NCI-H1417 (cell line): ENCODE measurements at regions not wholly inside any gene's neighbourhood (a gene's known extent, or its start where the extent isn't known, plus 50 kb on each side); places are given as distances from the start of the nearest gene placed in this dataset.
"Not testable (repeated sequence)": the region's sequence is repeated elsewhere in the genome, so short reads cannot be mapped to it uniquely, and the experiment has no call there.

ENCODE experiments used
- DNase-seq, 3 experiments: peaks; one replicate each; lab custom pipeline; 2025; lab: John Stamatoyannopoulos, UW

- DNase-seq = not testable (repeated sequence)
These were observed 139.8 kb upstream of the ERV3-1 start for GRCh38 chr7:65146118-65146914.

DNA sequence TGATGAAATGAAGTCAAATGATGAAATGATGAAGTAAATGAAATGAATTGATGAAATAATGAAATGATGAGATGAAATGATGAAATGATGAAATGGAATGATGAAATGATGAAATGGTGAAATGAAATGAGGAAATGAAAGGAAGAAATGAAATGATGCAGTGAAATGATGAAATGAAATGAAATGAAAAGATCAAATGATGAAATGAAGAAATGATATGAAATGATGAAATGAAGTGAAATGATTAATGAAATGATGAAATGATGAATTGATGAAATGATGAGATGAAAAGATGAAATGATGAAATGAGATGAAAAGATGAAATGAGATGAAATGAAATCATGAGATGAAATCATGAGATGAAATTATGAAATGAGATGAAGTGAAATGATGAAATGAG is 139.2 kb upstream of the ERV3-1 start:
- not testable (repeated sequence) for DNase-seq

GRCh38 chr7:65145008-65145407 is 138.5 kb upstream of the ERV3-1 start:
- not testable (repeated sequence) for DNase-seq

DNA sequence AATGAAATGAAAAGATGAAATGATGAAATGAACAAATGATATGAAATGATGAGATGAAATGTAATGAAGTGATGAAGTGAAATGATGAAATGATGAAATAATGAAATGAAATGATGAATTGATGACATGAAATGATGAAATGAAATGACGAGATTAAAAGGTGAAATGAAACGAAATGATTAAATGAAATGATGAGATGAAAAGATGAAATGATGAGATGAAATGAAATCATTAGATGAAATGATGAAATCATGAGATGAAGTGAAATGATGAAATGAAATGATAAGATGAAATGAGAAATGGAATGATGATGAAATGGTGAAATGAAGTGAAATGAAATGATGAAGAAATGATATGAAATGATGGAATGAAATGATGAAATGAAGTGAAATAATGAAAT is 138.1 kb upstream of the ERV3-1 start:
- not testable (repeated sequence) for DNase-seq

- DNase-seq = not testable (repeated sequence)
These were observed 137.6 kb upstream of the ERV3-1 start for GRCh38 chr7:65144119-65144518.

GRCh38 chr7:65141894-65142293 is 135.4 kb upstream of the ERV3-1 start:
- not testable (repeated sequence) for DNase-seq

DNA sequence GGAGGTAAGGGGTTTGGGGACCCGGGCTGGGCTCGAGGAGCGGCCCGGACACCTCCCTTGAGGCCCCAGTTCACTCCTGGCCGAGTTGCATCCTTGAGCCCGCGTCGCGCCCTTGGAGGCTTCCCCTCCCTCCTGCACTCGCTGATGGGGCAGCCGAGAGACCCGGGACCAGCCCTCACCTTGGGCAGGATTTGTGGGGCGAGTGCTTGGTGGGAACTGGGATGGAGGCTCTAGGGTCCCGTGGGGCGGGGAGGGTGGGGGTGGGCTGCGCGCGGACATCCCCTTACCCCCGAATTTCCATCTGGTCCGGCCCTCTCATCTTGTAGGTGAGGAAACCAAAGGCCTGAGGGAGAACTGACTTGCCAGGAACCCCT is 134.9 kb upstream of the ERV3-1 start:
- DNase-seq = not testable (repeated sequence)

GRCh38 chr7:65140543-65141404 is 134.3 kb upstream of the ERV3-1 start:
- peak in 2 of 3 experiments; percentile 38 to 49 for DNase-seq

GRCh38 chr7:65136850-65137249 is 130.4 kb upstream of the ERV3-1 start:
- not testable (repeated sequence) for DNase-seq

- not testable (repeated sequence) for DNase-seq
These were observed 126.6 kb upstream of the ERV3-1 start for GRCh38 chr7:65133087-65133486.

- DNase-seq = not testable (repeated sequence)
These were observed 125.8 kb upstream of the ERV3-1 start for GRCh38 chr7:65132256-65132655.

DNA sequence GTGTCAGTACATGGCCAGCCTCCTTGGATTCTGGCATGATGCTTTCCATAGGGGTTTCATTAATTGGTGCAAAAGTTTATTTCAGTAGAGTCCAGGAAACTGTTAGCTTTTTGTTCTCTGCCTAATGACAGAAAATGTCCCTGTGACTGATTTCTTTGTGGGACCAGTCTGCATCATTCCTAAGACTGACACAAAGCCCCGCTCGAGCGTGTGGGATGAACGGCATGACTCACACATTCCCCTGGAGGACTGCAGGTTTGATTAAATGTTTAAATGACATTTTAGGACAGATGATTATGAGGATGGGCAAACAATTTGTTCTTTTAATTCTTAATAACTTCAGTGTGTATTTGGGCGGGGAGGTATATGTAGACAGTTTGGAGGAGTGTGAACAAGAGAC is 120.9 kb upstream of the ERV3-1 start:
- not testable (repeated sequence) for DNase-seq

GRCh38 chr7:65124600-65124999 is 118.1 kb upstream of the ERV3-1 start:
- not testable (repeated sequence) for DNase-seq

DNA sequence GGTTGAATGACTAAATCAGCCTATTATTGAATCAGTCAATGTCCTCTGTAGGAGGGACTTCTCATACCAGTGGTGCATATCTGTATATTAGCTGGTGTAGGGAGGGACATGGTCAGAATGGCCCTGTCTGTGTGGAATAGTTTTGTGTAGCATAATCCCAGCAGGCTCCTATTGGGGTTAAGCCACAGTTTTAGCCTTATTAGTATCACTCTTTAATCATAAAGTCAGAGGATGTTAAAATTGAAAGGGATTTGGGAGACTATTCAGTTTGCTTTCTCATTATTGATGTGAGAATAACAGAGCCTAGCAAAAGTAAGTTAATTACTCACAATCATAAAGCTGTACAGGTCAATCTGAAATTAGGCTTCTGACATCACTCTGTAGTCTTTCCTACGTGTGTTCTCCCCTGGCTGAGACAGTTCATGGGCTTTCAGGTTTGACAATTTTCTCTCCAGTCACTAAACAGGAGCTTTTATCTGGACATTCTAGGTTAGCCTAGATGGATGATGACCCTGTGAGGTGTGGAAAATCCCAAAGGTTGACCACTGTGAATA is 99.2 kb upstream of the ERV3-1 start:
- not testable (repeated sequence) for DNase-seq

GRCh38 chr7:65100499-65100898 is 94.0 kb upstream of the ERV3-1 start:
- DNase-seq = not testable (repeated sequence)

- not testable (repeated sequence) for DNase-seq
These were observed 75.2 kb upstream of the ERV3-1 start for GRCh38 chr7:65081669-65082055.

DNA sequence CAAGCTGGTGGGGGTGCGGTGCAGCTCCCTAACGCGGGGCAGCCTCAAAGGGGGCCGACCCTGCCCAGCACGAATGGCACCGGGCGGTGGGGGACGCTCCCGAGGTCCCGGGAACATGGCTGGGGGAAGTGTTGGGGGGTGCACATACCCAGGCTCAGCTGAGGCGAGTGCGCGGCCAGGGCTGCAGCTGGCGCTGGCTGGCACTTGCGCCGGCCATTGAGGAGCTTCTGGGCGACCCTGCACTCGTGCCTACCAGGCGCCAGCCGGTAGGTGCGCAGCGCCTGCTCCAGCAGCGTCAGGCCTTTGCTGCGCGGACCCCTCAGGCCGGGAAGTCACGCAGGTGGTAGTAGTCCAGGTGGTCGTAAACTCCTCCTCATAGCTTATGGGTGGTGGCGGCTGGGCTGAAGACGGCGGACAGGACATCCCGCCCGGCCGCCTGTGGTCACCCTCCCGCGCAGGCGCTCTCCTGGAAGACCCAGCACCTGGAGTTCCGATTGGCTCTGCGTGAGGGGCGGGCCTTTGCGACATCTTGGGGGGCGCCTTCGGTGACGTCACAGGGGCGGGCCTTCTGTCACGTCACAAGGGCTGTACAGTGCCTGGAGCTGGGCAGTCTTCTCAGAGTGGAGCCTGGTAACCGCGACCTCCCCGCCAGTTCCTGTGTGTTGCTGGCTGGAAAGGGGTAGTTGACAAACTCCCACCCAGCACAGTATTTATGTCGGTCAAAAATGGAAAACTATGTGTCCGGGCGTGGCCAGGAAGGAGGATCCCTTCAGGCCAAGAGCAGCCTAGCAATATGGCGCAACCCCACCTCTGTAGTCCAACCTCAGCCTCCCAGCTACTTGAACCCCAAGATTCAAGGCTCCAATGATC is 74.5 kb upstream of the ERV3-1 start:
- peak; percentile 78 to 95 (median 92) for DNase-seq

- DNase-seq = not testable (repeated sequence)
These were observed 68.5 kb upstream of the ERV3-1 start for GRCh38 chr7:65074959-65075358.

- DNase-seq = not testable (repeated sequence)
These were observed 66.7 kb upstream of the ERV3-1 start for GRCh38 chr7:65073160-65073559.

DNA sequence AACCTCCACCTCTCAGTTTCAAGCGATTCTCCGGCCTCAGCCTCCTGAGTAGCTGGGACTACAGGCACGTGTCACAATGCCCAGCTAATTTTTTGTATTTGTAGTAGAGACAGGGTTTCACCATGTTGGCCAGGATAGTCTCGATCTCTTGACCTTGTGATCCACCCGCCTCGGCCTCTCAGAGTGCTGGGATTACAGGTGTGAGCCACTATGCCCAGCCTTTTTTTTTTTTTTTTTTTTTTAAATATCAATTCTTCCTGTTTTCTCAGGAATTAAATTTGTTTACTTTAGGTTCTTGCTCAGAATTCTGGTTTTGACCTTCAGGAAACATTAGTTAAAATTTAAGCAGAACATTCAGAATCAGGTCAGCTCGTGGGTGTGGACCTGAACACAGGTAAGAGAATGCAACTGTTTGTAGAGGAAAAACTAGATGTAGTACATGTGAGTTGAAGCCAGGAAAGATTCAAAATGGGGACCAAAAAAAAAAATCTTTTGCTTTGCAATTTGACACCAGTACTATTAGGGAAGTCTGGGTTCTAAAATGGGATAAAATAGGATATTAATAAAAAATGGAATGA is 65.5 kb upstream of the ERV3-1 start:
- DNase-seq = not testable (repeated sequence)

DNA sequence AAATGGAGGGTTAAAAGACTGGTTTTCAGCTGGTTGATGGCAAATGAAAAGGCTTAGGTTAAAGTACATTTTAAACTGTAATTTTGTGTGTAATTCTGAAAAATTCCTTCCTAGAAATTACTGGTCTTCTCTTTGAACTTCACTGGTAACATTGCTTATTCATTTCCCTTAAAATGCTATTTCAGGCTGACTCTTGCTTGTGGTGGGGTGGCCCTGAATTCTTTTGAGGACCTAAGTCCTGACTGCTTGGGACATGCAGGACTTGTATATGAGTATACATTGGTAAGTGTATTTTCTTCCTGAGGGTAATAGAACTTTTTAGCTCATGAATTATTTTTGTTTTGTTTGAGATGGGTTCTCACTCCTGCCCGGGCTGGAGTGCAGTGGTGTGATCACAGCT is 63.0 kb upstream of the ERV3-1 start:
- not testable (repeated sequence) for DNase-seq
